Lower leg skin (tissue), 4 donors: ENCODE measurements at regions not wholly inside any gene's neighbourhood (a gene's known extent, or its start where the extent isn't known, plus 50 kb on each side); places are given as distances from the start of the nearest gene placed in this dataset.

Source experiments
- DNase-seq, 2 donors: peaks; one replicate each; pipeline ENCODE4 v3.0.0-alpha.2; 2019; ENCODE audit warnings: low spot score in 2 of 2
- H3K4me3 ChIP-seq: fragments of 200-600 bp; sonication (generic); 2 replicates; pipeline ENCODE4 v1.5.1; 2017; ENCODE audit warnings: mild to moderate bottlenecking, low read depth; ENCODE audit not compliant: poor library complexity, severe bottlenecking
- POLR2A ChIP-seq, 2 donors: fragments of 450-650 bp; IDR thresholded peaks; one replicate each; pipeline ENCODE4 v1.6.1; 2016 to 2017; ENCODE audit warnings: antibody characterized with exemption in 2 of 2, mild to moderate bottlenecking in 1 of 2, moderate library complexity in 1 of 2
- WGBS, 2 donors: methylation state at CpG; one replicate each; pipeline ENCODE4 v1.1.5; 2018; 5-methylcytosine and 5-hydroxymethylcytosine counted together
- intact Hi-C: fragments of 100-400 bp; cut with DNase I; formaldehyde crosslinking; loops from one replicate; pipeline ENCODE4 v1.15.0; 2023; ENCODE audit warnings: low total_unique reads
- TF ChIP-seq, protein P1 (sequence below), 3 donors: fragments of 450-650 bp; IDR thresholded peaks; one replicate each; pipeline ENCODE4 v1.5.1; 2016; ENCODE audit warnings: antibody characterized with exemption in 3 of 3, mild to moderate bottlenecking in 3 of 3, moderate library complexity in 2 of 3

- TF ChIP-seq POLR2A (IDR thresholded peaks at IDR 0.05): no peak
- TF ChIP-seq, protein P1, sequence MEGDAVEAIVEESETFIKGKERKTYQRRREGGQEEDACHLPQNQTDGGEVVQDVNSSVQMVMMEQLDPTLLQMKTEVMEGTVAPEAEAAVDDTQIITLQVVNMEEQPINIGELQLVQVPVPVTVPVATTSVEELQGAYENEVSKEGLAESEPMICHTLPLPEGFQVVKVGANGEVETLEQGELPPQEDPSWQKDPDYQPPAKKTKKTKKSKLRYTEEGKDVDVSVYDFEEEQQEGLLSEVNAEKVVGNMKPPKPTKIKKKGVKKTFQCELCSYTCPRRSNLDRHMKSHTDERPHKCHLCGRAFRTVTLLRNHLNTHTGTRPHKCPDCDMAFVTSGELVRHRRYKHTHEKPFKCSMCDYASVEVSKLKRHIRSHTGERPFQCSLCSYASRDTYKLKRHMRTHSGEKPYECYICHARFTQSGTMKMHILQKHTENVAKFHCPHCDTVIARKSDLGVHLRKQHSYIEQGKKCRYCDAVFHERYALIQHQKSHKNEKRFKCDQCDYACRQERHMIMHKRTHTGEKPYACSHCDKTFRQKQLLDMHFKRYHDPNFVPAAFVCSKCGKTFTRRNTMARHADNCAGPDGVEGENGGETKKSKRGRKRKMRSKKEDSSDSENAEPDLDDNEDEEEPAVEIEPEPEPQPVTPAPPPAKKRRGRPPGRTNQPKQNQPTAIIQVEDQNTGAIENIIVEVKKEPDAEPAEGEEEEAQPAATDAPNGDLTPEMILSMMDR (IDR thresholded peaks at IDR 0.05): no peak
- 43 to 49% methylated on average over 6 of the region's 6 CpGs for WGBS, 2 donors
- DNase-seq: no peak
- intact Hi-C loops: no loop called here
- H3K4me3 ChIP-seq: peak overlapping the region; percentile 0
Observed at GRCh38 chr12:127145241-127145928, 1121.6 kb upstream of the TMEM132C start.

- peak in 1 of 2 donors; percentile 88 for DNase-seq
- 17 to 33% methylated on average over 66 of the region's 85 CpGs for WGBS, 2 donors
- H3K4me3 ChIP-seq: peak overlapping the region; percentile 0
- intact Hi-C loops: no loop called here
- no peak for TF ChIP-seq POLR2A (IDR thresholded peaks at IDR 0.05)
- TF ChIP-seq, protein P1 (IDR thresholded peaks at IDR 0.05): no peak
Observed at GRCh38 chr12:127145929-127146789, 1120.8 kb upstream of the TMEM132C start.

- 61 to 84% methylated on average over 4 of the region's 4 CpGs for WGBS, 2 donors
- H3K4me3 ChIP-seq: no peak overlapping the region
- TF ChIP-seq POLR2A (IDR thresholded peaks at IDR 0.05): no peak
- TF ChIP-seq, protein P1 (IDR thresholded peaks at IDR 0.05): no peak
- intact Hi-C loops: no loop called here
- DNase-seq: no peak
Observed at GRCh38 chr12:127146991-127147718, 1119.8 kb upstream of the TMEM132C start.

DNA sequence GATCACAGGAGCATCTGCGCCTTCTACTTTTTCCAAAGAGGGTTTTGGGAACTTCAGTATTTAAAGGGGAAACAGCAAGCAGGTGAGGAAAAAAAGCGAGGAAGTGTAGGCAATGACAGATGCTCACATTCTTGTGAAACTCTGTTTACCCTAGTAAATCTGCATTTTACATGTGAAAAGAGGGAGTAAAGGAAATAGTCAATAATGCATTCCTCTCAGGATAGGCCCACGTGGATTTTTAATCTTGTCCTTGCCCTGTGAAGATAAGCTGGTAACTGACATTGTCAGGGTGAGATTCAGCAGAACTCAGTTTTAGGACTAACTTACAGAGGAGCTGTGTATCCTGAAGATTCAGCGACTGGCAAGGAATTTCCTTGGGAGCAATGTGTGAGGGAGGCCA is 1119.2 kb upstream of the TMEM132C start:
- no peak for DNase-seq
- intact Hi-C loops: no loop called here
- no peak for TF ChIP-seq POLR2A (IDR thresholded peaks at IDR 0.05)
- TF ChIP-seq, protein P1 (IDR thresholded peaks at IDR 0.05): no peak
- 70 to 77% methylated on average over 4 of the region's 4 CpGs for WGBS, 2 donors
- H3K4me3 ChIP-seq: no peak overlapping the region

DNA sequence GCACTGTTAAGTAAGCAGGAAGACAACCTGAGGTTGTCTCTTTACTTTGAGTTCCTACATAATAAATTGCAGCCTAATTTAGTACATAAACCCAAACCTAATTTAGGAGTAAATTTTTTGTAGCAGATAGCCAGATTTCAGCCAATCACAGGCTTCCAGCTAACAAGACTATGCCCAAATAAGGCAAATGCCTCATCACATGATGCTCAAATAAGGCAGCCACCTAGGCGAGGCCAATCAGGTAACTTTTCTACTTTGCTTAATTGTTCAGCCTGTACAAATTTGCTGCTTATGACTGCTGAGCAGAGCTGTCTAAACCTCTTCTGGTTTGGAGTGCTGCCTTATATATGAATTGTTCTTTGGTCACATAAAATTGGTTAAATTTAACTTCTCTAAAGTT is 1118.7 kb upstream of the TMEM132C start:
- WGBS, 2 donors: 94 to 100% methylated on average over 1 of the region's 1 CpG
- TF ChIP-seq, protein P1 (IDR thresholded peaks at IDR 0.05): no peak
- TF ChIP-seq POLR2A (IDR thresholded peaks at IDR 0.05): no peak
- no peak overlapping the region for H3K4me3 ChIP-seq
- intact Hi-C loops: no loop called here
- DNase-seq: no peak
